HepG2 (cell line): ENCODE measurements at regions not wholly inside any gene's neighbourhood (a gene's known extent, or its start where the extent isn't known, plus 50 kb on each side); places are given as distances from the start of the nearest gene placed in this dataset.
"Not testable (repeated sequence)": the region's sequence is repeated elsewhere in the genome, so short reads cannot be mapped to it uniquely, and the experiment has no call there.

Experiments
- ATAC-seq: fragments of 200-7000 bp; cut with Tn5 transposase; 3 replicates; pipeline ENCODE4 v1.9.1; 2020; ENCODE audit warnings: mild to moderate bottlenecking, moderate library complexity
- BruUV-seq: library from RNA; stranded (reverse); fragments of 400-500 nt; replicated peaks from 2 replicates; lab custom pipeline; 2021; lab: Mats Ljungman, UMichigan
- CTCF ChIA-PET: fragments of 300-600 bp; formaldehyde crosslinking; extraction: SDS; loops from one replicate; lab custom pipeline; 2021; ENCODE audit warnings: low total read pairs, inconsistent platforms, low intra/inter-chr PET ratio; lab: Yijun Ruan, JAX
- POLR2A ChIA-PET: fragments of 350-600 bp; sonication (Branson Sonifier 250); formaldehyde crosslinking; loops from one replicate; lab custom pipeline; 2020; ENCODE audit warnings: antibody characterized with exemption, inconsistent platforms; lab: Yijun Ruan, JAX
- DNase-seq: peaks from one replicate; pipeline ENCODE4 v3.0.0-alpha.2; 2015; ENCODE audit warnings: low spot score
- FAIRE-seq: peaks from 3 replicates; lab custom pipeline; 2011; peaks lifted over from hg19 to GRCh38; lab: Jason Lieb, UNC
- H2AFZ ChIP-seq: one replicate; pipeline ENCODE4 v1.6.1; 2011; ENCODE audit warnings: low read length, inconsistent platforms
- H3K27ac ChIP-seq: fragments of 300-600 bp; 3 replicates; pipeline ENCODE4 v1.8.0; 2011; ENCODE audit warnings: mixed run types, mild to moderate bottlenecking, mixed read lengths, low read length, inconsistent platforms; ENCODE audit not compliant: insufficient read depth; ENCODE audit errors: extremely low read length
- H3K27me3 ChIP-seq, 2 experiments: fragments of 200-600 bp in 1 of 2; 2 replicates in 1 of 2; 3 replicates in 1 of 2; pipeline versions ENCODE4 v1.6.0 to v1.8.0; 2011; ENCODE audit warnings: low read length in 2 of 2, mild to moderate bottlenecking in 2 of 2, moderate library complexity in 2 of 2, inconsistent platforms in 1 of 2; ENCODE audit not compliant: insufficient read depth in 2 of 2, control insufficient read depth in 1 of 2
- H3K36me3 ChIP-seq, 2 experiments: fragments of 200-600 bp in 1 of 2; replicated peaks in 1 of 2; 2 replicates in 1 of 2; 3 replicates in 1 of 2; pipeline versions ENCODE4 v1.5.1 to v1.8.0; 2011; ENCODE audit warnings: low read length in 2 of 2, inconsistent platforms in 1 of 2; ENCODE audit not compliant: insufficient read depth in 2 of 2, control insufficient read depth in 1 of 2
- H3K4me1 ChIP-seq: 2 replicates; pipeline ENCODE4 v1.5.1; 2012; ENCODE audit warnings: low read length, inconsistent platforms; ENCODE audit not compliant: insufficient read depth
- H3K4me2 ChIP-seq: 2 replicates; pipeline ENCODE4 v1.6.0; 2011; ENCODE audit warnings: low read depth, low read length, inconsistent platforms
- H3K4me3 ChIP-seq, 3 experiments: fragments of 200-600 bp in 1 of 3; sonication (generic), shearing (Covaris generic) in 1 of 3; replicated peaks in 1 of 3; 2 replicates each; pipeline ENCODE4 v1.5.1; 2011 to 2016; ENCODE audit warnings: low read length in 3 of 3, inconsistent platforms in 2 of 3, low read depth in 2 of 3, mild to moderate bottlenecking in 2 of 3, control low read depth in 1 of 3, mixed read lengths in 1 of 3; ENCODE audit not compliant: insufficient read depth in 1 of 3
- H3K79me2 ChIP-seq: one replicate; pipeline ENCODE4 v1.6.1; 2011; ENCODE audit warnings: low read length, inconsistent platforms; ENCODE audit not compliant: insufficient read depth
- H3K9ac ChIP-seq: 2 replicates; pipeline ENCODE4 v1.6.0; 2011; ENCODE audit warnings: mild to moderate bottlenecking, low read depth, low read length, inconsistent platforms; ENCODE audit not compliant: insufficient read depth
- H3K9me3 ChIP-seq: 2 replicates; pipeline ENCODE4 v1.5.1; 2012; ENCODE audit warnings: mild to moderate bottlenecking, low read length
- H4K20me1 ChIP-seq: 2 replicates; pipeline ENCODE4 v1.6.0; 2011; ENCODE audit warnings: inconsistent platforms, mild to moderate bottlenecking, low read length, moderate library complexity; ENCODE audit not compliant: insufficient read depth
- CTCF ChIP-seq: sonication (generic); formaldehyde crosslinking; IDR thresholded peaks from 2 replicates; pipeline ENCODE4 v1.5.0; 2020; ENCODE audit warnings: mild to moderate bottlenecking, missing genetic modification reagents, moderate library complexity
- KDM2A ChIP-seq: sonication (generic); formaldehyde crosslinking; IDR thresholded peaks from 2 replicates; pipeline ENCODE4 v1.4.0; 2020; ENCODE audit warnings: low read depth, missing genetic modification reagents, borderline replicate concordance
- PLRG1 ChIP-seq: fragments of 450-650 bp; conservative IDR thresholded peaks from 2 replicates; pipeline ENCODE4 v1.6.1; 2016
- PRMT3 ChIP-seq: sonication (generic); formaldehyde crosslinking; IDR thresholded peaks from 2 replicates; pipeline ENCODE4 v1.8.1; 2022; ENCODE audit warnings: low read depth, mild to moderate bottlenecking, moderate library complexity, missing genetic modification reagents, borderline replicate concordance
- SATB2 ChIP-seq: sonication (generic); formaldehyde crosslinking; IDR thresholded peaks from 2 replicates; pipeline ENCODE4 v1.5.0; 2020; ENCODE audit warnings: missing genetic modification reagents
- ZNF589 ChIP-seq: sonication (generic); formaldehyde crosslinking; conservative IDR thresholded peaks from 2 replicates; pipeline ENCODE4 v1.8.0; 2022; ENCODE audit warnings: mild to moderate bottlenecking, moderate library complexity, missing genetic modification reagents
- ZSCAN25 ChIP-seq: sonication (generic); formaldehyde crosslinking; IDR thresholded peaks from 2 replicates; pipeline ENCODE4 v1.8.0; 2022; ENCODE audit warnings: mild to moderate bottlenecking, missing genetic modification reagents
- WGBS: methylation state at CpG from one replicate; pipeline ENCODE4 v1.1.6; 2017; ENCODE audit warnings: low lambda C conversion rate; 5-methylcytosine and 5-hydroxymethylcytosine counted together
- in situ Hi-C: cut with HindIII; loops from 2 replicates; pipeline ENCODE4 v1.10.0; 2017; ENCODE audit warnings: low pct_unique_long_range_greater_than_20kb; ENCODE audit not compliant: extremely low pct_ligation_motif_present
- intact Hi-C: fragments of 100-400 bp; cut with micrococcal nuclease; formaldehyde crosslinking; loops from one replicate; pipeline ENCODE4 v1.10.0; 2022; ENCODE audit not compliant: unreplicated experiment
- TF ChIP-seq, protein P1 (sequence below): sonication (generic); formaldehyde crosslinking; IDR thresholded peaks from 2 replicates; pipeline ENCODE4 v1.4.0; 2020; ENCODE audit warnings: missing genetic modification reagents, borderline replicate concordance
- TF ChIP-seq, protein P2 (sequence below): sonication (generic); formaldehyde crosslinking; IDR thresholded peaks from 2 replicates; pipeline ENCODE4 v1.8.1; 2023; ENCODE audit warnings: missing genetic modification reagents, mild to moderate bottlenecking, borderline replicate concordance
- TF ChIP-seq, protein P3 (sequence below): sonication (generic); formaldehyde crosslinking; conservative IDR thresholded peaks from 2 replicates; pipeline ENCODE4 v1.8.1; 2023; ENCODE audit warnings: missing genetic modification reagents
- TF ChIP-seq, protein P4 (sequence below): sonication (generic); formaldehyde crosslinking; IDR thresholded peaks from 2 replicates; pipeline ENCODE4 v1.4.0; 2020; ENCODE audit warnings: missing genetic modification reagents

DNA sequence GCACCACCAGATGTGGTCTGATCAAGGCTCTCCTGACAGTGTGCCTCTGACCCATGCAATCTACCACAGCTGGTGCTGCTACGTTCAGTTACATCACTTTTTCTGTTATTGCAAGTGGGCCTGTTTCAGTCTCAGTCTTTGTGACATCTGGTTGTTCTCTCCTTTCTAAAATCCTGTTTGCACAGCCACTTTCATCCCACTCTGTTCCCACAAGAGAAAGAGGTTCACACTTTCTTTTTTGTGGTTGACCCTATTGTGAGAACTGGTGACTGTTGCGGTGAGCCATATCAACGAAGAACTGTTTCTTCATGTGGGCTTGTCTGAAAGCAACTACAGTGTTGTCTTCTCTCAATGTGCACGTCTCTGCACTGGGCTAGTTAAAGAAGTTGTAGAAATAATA lies 342.8 kb upstream of the ARPP21 start:
- H3K27ac ChIP-seq = no peak overlapping the region
- in situ Hi-C loops (no loop called here), intact Hi-C loops (no loop called here)
- WGBS = 2% methylated on average over 4 of the region's 4 CpGs
- no peaks in the 10 kb centered on the region for H3K4me1 ChIP-seq
- H3K9me3 ChIP-seq = peaks cover 51% of the 10 kb centered on the region
- BruUV-seq = no TSS peak
- H3K4me2 ChIP-seq = no peak overlapping the region
- no peak for TF ChIP-seq CTCF (CRISPR knock-in tag)
- TF ChIP-seq SATB2 (CRISPR knock-in tag) = no peak
- no peak for TF ChIP-seq PLRG1
- TF ChIP-seq, protein P1, sequence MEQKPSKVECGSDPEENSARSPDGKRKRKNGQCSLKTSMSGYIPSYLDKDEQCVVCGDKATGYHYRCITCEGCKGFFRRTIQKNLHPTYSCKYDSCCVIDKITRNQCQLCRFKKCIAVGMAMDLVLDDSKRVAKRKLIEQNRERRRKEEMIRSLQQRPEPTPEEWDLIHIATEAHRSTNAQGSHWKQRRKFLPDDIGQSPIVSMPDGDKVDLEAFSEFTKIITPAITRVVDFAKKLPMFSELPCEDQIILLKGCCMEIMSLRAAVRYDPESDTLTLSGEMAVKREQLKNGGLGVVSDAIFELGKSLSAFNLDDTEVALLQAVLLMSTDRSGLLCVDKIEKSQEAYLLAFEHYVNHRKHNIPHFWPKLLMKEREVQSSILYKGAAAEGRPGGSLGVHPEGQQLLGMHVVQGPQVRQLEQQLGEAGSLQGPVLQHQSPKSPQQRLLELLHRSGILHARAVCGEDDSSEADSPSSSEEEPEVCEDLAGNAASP (CRISPR knock-in tag) = no peak
- TF ChIP-seq ZSCAN25 (CRISPR knock-in tag) = no peak
- TF ChIP-seq KDM2A = no peak
- TF ChIP-seq, protein P2, sequence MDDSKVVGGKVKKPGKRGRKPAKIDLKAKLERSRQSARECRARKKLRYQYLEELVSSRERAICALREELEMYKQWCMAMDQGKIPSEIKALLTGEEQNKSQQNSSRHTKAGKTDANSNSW (CRISPR knock-in tag) = no peak
- TF ChIP-seq, protein P3, sequence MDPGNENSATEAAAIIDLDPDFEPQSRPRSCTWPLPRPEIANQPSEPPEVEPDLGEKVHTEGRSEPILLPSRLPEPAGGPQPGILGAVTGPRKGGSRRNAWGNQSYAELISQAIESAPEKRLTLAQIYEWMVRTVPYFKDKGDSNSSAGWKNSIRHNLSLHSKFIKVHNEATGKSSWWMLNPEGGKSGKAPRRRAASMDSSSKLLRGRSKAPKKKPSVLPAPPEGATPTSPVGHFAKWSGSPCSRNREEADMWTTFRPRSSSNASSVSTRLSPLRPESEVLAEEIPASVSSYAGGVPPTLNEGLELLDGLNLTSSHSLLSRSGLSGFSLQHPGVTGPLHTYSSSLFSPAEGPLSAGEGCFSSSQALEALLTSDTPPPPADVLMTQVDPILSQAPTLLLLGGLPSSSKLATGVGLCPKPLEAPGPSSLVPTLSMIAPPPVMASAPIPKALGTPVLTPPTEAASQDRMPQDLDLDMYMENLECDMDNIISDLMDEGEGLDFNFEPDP = no peak
- TF ChIP-seq PRMT3 = no peak
- no peak for TF ChIP-seq ZNF589
- TF ChIP-seq, protein P4, sequence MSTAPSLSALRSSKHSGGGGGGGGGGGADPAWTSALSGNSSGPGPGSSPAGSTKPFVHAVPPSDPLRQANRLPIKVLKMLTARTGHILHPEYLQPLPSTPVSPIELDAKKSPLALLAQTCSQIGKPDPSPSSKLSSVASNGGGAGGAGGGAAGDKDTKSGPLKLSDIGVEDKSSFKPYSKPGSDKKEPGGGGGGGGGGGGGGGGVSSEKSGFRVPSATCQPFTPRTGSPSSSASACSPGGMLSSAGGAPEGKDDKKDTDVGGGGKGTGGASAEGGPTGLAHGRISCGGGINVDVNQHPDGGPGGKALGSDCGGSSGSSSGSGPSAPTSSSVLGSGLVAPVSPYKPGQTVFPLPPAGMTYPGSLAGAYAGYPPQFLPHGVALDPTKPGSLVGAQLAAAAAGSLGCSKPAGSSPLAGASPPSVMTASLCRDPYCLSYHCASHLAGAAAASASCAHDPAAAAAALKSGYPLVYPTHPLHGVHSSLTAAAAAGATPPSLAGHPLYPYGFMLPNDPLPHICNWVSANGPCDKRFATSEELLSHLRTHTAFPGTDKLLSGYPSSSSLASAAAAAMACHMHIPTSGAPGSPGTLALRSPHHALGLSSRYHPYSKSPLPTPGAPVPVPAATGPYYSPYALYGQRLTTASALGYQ = no peak
- FAIRE-seq (no peak), ATAC-seq (no peak), DNase-seq (no peak)
- no peaks in the 10 kb centered on the region for H3K36me3 ChIP-seq
- POLR2A ChIA-PET = no interaction called here
- no peak overlapping the region for H3K9ac ChIP-seq
- H3K79me2 ChIP-seq = no peaks in the 10 kb centered on the region
- H3K27me3 ChIP-seq = no peaks in the 10 kb centered on the region
- H3K4me3 ChIP-seq = no peak overlapping the region
- no peak overlapping the region for H2AFZ ChIP-seq
- no peaks in the 10 kb centered on the region for H4K20me1 ChIP-seq
- CTCF ChIA-PET = no interaction called here

- CTCF ChIA-PET, H3K27ac ChIP-seq, H3K4me3 ChIP-seq, intact Hi-C loops, H3K36me3 ChIP-seq, H3K79me2 ChIP-seq, H4K20me1 ChIP-seq, H3K4me2 ChIP-seq, POLR2A ChIA-PET, ATAC-seq, H2AFZ ChIP-seq, H3K4me1 ChIP-seq, FAIRE-seq, H3K27me3 ChIP-seq, BruUV-seq, H3K9ac ChIP-seq, in situ Hi-C loops, DNase-seq: not testable (repeated sequence)
- peaks cover 51% of the 10 kb centered on the region for H3K9me3 ChIP-seq
- 3% methylated on average over 2 of the region's 2 CpGs for WGBS
These were observed 342.4 kb upstream of the ARPP21 start for GRCh38 chr3:35296944-35297343.
